GM23338 (cell line): ENCODE measurements at regions not wholly inside any gene's neighbourhood (a gene's known extent, or its start where the extent isn't known, plus 50 kb on each side); places are given as distances from the start of the nearest gene placed in this dataset.

Source experiments
- CTCF ChIP-seq, 2 experiments: fragments of 200-600 bp in 1 of 2; sonication (generic) in 1 of 2; conservative IDR thresholded peaks; 2 replicates each; pipeline versions ENCODE4 v1.5.1 to v1.6.1; 2016 to 2017; ENCODE audit warnings: antibody characterized with exemption in 2 of 2, low read depth in 2 of 2, mild to moderate bottlenecking in 2 of 2, moderate library complexity in 1 of 2
- EZH2 ChIP-seq: fragments of 200-600 bp; sonication (generic); IDR thresholded peaks from one replicate; pipeline ENCODE4 v1.8.0; 2017; ENCODE audit warnings: antibody characterized with exemption, mild to moderate bottlenecking, low read depth; ENCODE audit not compliant: unreplicated experiment
- EZH2phosphoT487 ChIP-seq: fragments of 200-600 bp; sonication (generic); IDR thresholded peaks from one replicate; pipeline ENCODE4 v1.8.1; 2018; ENCODE audit warnings: antibody characterized with exemption; ENCODE audit not compliant: unreplicated experiment
- JUNB ChIP-seq: IDR thresholded peaks from one replicate; pipeline ENCODE4 v1.6.1; 2016; ENCODE audit warnings: antibody characterized with exemption; ENCODE audit not compliant: unreplicated experiment
- POLR2AphosphoS5 ChIP-seq: IDR thresholded peaks from 2 replicates; pipeline ENCODE4 v1.6.1; 2016; ENCODE audit warnings: antibody characterized with exemption, low read depth
- TF ChIP-seq, protein P1 (sequence below): IDR thresholded peaks from 2 replicates; pipeline ENCODE4 v1.6.1; 2016; ENCODE audit warnings: antibody characterized with exemption

DNA sequence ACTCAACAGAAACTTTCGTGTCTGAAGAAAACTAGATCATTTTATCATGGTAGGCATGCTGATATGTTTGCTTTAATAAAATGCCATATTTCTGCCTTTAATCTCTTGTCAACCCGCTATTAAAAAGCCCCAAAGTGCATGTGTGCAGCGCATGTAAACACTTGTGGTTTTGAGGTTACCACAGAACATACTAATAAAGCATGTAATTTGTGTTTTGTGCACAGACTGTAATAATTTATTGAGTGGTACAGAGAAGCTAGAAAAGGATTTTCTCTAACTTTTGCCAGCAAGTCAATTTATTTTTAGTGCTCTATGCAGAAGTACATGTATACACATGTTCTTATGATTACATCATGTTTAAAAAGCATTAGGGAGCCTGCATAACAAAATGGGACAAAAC lies 349.9 kb upstream of the SLC35B3 start:
- TF ChIP-seq CTCF (conservative IDR thresholded peaks at IDR 0.05; ENCODE audit: low read depth in 2 of 2) (no peak), POLR2AphosphoS5 (no peak), EZH2 (no peak), JUNB (no peak), EZH2phosphoT487 (no peak)
- TF ChIP-seq, protein P1, sequence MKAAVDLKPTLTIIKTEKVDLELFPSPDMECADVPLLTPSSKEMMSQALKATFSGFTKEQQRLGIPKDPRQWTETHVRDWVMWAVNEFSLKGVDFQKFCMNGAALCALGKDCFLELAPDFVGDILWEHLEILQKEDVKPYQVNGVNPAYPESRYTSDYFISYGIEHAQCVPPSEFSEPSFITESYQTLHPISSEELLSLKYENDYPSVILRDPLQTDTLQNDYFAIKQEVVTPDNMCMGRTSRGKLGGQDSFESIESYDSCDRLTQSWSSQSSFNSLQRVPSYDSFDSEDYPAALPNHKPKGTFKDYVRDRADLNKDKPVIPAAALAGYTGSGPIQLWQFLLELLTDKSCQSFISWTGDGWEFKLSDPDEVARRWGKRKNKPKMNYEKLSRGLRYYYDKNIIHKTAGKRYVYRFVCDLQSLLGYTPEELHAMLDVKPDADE: no peak
